Caco-2 (cell line): ENCODE measurements at regions not wholly inside any gene's neighbourhood (a gene's known extent, or its start where the extent isn't known, plus 50 kb on each side); places are given as distances from the start of the nearest gene placed in this dataset.
A peak's percentile ranks its signal among the peaks of the same experiment; 100 is the strongest.

Experiments used
- BruUV-seq: library from RNA; stranded (reverse); fragments of 400-500 nt; replicated peaks from 2 replicates; lab custom pipeline; 2021; lab: Mats Ljungman, UMichigan
- CTCF ChIA-PET: fragments of 300-600 bp; sonication (Branson Sonifier 250); formaldehyde crosslinking; loops from one replicate; lab custom pipeline; 2022; ENCODE audit warnings: antibody characterized with exemption; lab: Charles Lee
- POLR2A ChIA-PET: fragments of 300-600 bp; sonication (Branson Sonifier 250); formaldehyde crosslinking; loops from one replicate; lab custom pipeline; 2022; ENCODE audit warnings: antibody characterized with exemption; lab: Charles Lee
- DNase-seq, 2 experiments: peaks; one replicate each; pipeline versions ENCODE4 v3.0.0 to v3.0.0-alpha.2; 2020 to 2022
- H3K27me3 ChIP-seq: replicated peaks from 2 replicates; pipeline ENCODE4 v1.6.0; 2011; ENCODE audit warnings: low read length; ENCODE audit not compliant: control insufficient read depth, insufficient read depth
- H3K36me3 ChIP-seq: 2 replicates; pipeline ENCODE4 v1.5.1; 2011; ENCODE audit warnings: low read length; ENCODE audit not compliant: control insufficient read depth, insufficient read depth
- H3K4me1 ChIP-seq: fragments of 250-450 bp; sonication (Bioruptor Pico); 2 replicates; pipeline ENCODE4 v1.5.1; 2020; ENCODE audit warnings: mild to moderate bottlenecking
- H3K4me3 ChIP-seq: 2 replicates; pipeline ENCODE4 v1.5.1; 2011; ENCODE audit warnings: low read depth, mild to moderate bottlenecking, control low read depth, low read length
- H3K9me3 ChIP-seq: fragments of 250-450 bp; sonication (Bioruptor Pico); 2 replicates; pipeline ENCODE4 v1.5.1; 2020; ENCODE audit warnings: mild to moderate bottlenecking, moderate library complexity
- H3K27ac Mint-ChIP-seq: one replicate; pipeline ENCODE4 v1.8.0; 2022; ENCODE audit warnings: mixed read lengths; ENCODE audit not compliant: unreplicated experiment
- H3K27me3 Mint-ChIP-seq: one replicate; pipeline ENCODE4 v1.8.0; 2022; ENCODE audit warnings: mixed read lengths; ENCODE audit not compliant: insufficient read depth, unreplicated experiment
- H3K36me3 Mint-ChIP-seq: one replicate; pipeline ENCODE4 v1.8.0; 2022; ENCODE audit warnings: mild to moderate bottlenecking, mixed read lengths; ENCODE audit not compliant: insufficient read depth, unreplicated experiment
- H3K4me1 Mint-ChIP-seq: one replicate; pipeline ENCODE4 v1.8.0; 2022; ENCODE audit warnings: low read depth, mixed read lengths; ENCODE audit not compliant: unreplicated experiment
- H3K4me3 Mint-ChIP-seq: one replicate; pipeline ENCODE4 v1.8.0; 2022; ENCODE audit warnings: mild to moderate bottlenecking, moderate library complexity, mixed read lengths; ENCODE audit not compliant: unreplicated experiment
- H3K9me3 Mint-ChIP-seq: one replicate; pipeline ENCODE4 v1.8.0; 2022; ENCODE audit warnings: mixed read lengths; ENCODE audit not compliant: unreplicated experiment
- CTCF ChIP-seq, 2 experiments: fragments of 200-600 bp in 1 of 2; IDR thresholded peaks; 1 replicate in 1 of 2; 2 replicates in 1 of 2; pipeline versions ENCODE4 v1.5.1 to v1.8.0; 2011 to 2022; ENCODE audit warnings: antibody characterized with exemption in 1 of 2, control low read depth in 1 of 2, inconsistent platforms in 1 of 2, low read depth in 1 of 2, low read length in 1 of 2, mild to moderate bottlenecking in 1 of 2, moderate library complexity in 1 of 2; ENCODE audit not compliant: insufficient read depth in 1 of 2, severe bottlenecking in 1 of 2, unreplicated experiment in 1 of 2
- intact Hi-C: fragments of 100-400 bp; cut with micrococcal nuclease; formaldehyde crosslinking; loops from one replicate; pipeline ENCODE4 v1.10.0; 2022; ENCODE audit not compliant: unreplicated experiment

- intact Hi-C loops: no loop called here
- no peaks in the 10 kb centered on the region for H3K27me3 ChIP-seq
- H3K4me1 ChIP-seq: peaks cover 2% of the 10 kb centered on the region
- POLR2A ChIA-PET: no interaction called here
- no peak for TF ChIP-seq CTCF (IDR thresholded peaks at IDR 0.05; ENCODE audit: insufficient read depth in 1 of 2, low read depth in 1 of 2, low read length in 1 of 2, severe bottlenecking in 1 of 2, unreplicated experiment in 1 of 2)
- peaks cover 10% of the 10 kb centered on the region for H3K27me3 Mint-ChIP-seq
- no peaks in the 10 kb centered on the region; the same call in 1 of the 2 replicates for H3K9me3 ChIP-seq
- no peak overlapping the region for H3K4me3 Mint-ChIP-seq
- H3K36me3 ChIP-seq: no peaks in the 10 kb centered on the region
- no peak overlapping the region for H3K27ac Mint-ChIP-seq
- peaks cover 1% of the 10 kb centered on the region for H3K4me1 Mint-ChIP-seq
- BruUV-seq: no TSS peak
- H3K9me3 Mint-ChIP-seq: peaks cover 11% of the 10 kb centered on the region
- CTCF ChIA-PET: no interaction called here
- DNase-seq: no peak
- H3K4me3 ChIP-seq: no peak overlapping the region
- H3K36me3 Mint-ChIP-seq: no peaks in the 10 kb centered on the region
These were observed 89.3 kb upstream of the SDK2 start for GRCh38 chr17:73733517-73733916.

- Histone ChIP-seq H3K36me3 (no peaks in the 10 kb centered on the region), H3K4me3 (no peak overlapping the region), H3K27me3 (no peaks in the 10 kb centered on the region), H3K4me1 (peaks cover 16% of the 10 kb centered on the region), H3K9me3 (no peaks in the 10 kb centered on the region)
- peaks cover 10% of the 10 kb centered on the region for H3K27me3 Mint-ChIP-seq
- intact Hi-C loops: no loop called here
- no peak for TF ChIP-seq CTCF (IDR thresholded peaks at IDR 0.05; ENCODE audit: insufficient read depth in 1 of 2, low read depth in 1 of 2, low read length in 1 of 2, severe bottlenecking in 1 of 2, unreplicated experiment in 1 of 2)
- peaks cover 8% of the 10 kb centered on the region for H3K9me3 Mint-ChIP-seq
- H3K36me3 Mint-ChIP-seq: no peaks in the 10 kb centered on the region
- ChIA-PET POLR2A (no interaction called here), CTCF (interaction anchor here (0.6 to 1.1 kb wide), 2 partner anchors 63 to 114 kb away, joined by 3 to 5 read pairs; no protein-coding TSS in a partner anchor)
- no peak for DNase-seq
- H3K4me3 Mint-ChIP-seq: no peak overlapping the region
- H3K27ac Mint-ChIP-seq: no peak overlapping the region
- no TSS peak for BruUV-seq
- peaks cover 8% of the 10 kb centered on the region for H3K4me1 Mint-ChIP-seq
These were observed 91.0 kb upstream of the SDK2 start for GRCh38 chr17:73735245-73735644.

- peak overlapping the region; percentile 50 for H3K27ac Mint-ChIP-seq
- H3K27me3 Mint-ChIP-seq: peaks cover 2% of the 10 kb centered on the region
- H3K4me3 Mint-ChIP-seq: peak overlapping the region; percentile 48
- H3K36me3 Mint-ChIP-seq: no peaks in the 10 kb centered on the region
- intact Hi-C loops: no loop called here
- CTCF ChIA-PET: interaction anchor here (0.9 kb wide), 1 partner anchor 100 kb away, joined by 3 read pairs; no protein-coding TSS in a partner anchor
- H3K4me1 Mint-ChIP-seq: peaks cover 8% of the 10 kb centered on the region
- H3K9me3 Mint-ChIP-seq: no peaks in the 10 kb centered on the region
- TF ChIP-seq CTCF (IDR thresholded peaks at IDR 0.05; ENCODE audit: insufficient read depth in 1 of 2, low read depth in 1 of 2, low read length in 1 of 2, severe bottlenecking in 1 of 2, unreplicated experiment in 1 of 2): no peak
- POLR2A ChIA-PET: no interaction called here
- Histone ChIP-seq H3K9me3 (no peaks in the 10 kb centered on the region), H3K4me1 (peaks cover 16% of the 10 kb centered on the region), H3K36me3 (no peaks in the 10 kb centered on the region), H3K27me3 (no peaks in the 10 kb centered on the region), H3K4me3 (no peak overlapping the region)
- BruUV-seq: no TSS peak
- peak; percentile 63 to 76 for DNase-seq
These were observed 94.7 kb upstream of the SDK2 start for GRCh38 chr17:73738751-73739575.
